Forelimb muscle (tissue), 1 donor: ENCODE measurements at regions not wholly inside any gene's neighbourhood (a gene's known extent, or its start where the extent isn't known, plus 50 kb on each side); places are given as distances from the start of the nearest gene placed in this dataset.

Source experiments
- DNase-seq: peaks from one replicate; pipeline ENCODE4 v3.0.0-alpha.2; 2013; ENCODE audit warnings: low read depth

DNA sequence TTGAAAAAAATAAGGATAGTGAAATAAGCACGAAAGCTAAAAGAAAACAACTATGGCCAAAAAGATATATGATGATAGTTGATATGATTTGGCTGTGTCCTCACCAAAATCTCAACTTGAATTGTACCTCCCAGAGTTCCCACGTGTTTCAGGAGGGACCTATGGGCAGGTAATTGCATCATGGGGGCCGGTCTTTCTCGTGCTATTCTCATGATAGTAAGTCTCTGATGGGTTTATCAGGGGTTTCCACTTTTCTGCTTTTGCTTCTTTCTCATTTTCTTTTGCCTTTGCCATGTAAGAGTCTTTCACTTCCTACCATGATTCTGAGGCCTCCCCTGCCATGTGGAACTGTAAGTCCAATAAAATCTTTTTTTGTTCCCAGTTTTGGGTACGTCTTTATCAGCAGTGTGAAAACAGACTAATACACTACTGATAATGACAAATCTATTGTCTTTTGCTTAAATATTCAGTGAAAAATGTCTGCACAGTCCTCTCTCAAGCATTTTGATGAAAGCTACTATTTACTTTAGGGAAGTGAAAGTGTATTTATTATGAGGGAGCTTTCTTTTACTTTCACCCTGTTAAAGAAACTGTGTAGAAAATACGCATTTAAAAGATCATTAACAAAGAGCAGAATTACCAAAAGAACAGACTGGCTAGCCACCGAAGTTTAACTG, 389.1 kb downstream of the HTR1B start:
- no peak for DNase-seq

- no peak for DNase-seq
These were observed 389.9 kb downstream of the HTR1B start for GRCh38 chr6:77073410-77073760.

DNA sequence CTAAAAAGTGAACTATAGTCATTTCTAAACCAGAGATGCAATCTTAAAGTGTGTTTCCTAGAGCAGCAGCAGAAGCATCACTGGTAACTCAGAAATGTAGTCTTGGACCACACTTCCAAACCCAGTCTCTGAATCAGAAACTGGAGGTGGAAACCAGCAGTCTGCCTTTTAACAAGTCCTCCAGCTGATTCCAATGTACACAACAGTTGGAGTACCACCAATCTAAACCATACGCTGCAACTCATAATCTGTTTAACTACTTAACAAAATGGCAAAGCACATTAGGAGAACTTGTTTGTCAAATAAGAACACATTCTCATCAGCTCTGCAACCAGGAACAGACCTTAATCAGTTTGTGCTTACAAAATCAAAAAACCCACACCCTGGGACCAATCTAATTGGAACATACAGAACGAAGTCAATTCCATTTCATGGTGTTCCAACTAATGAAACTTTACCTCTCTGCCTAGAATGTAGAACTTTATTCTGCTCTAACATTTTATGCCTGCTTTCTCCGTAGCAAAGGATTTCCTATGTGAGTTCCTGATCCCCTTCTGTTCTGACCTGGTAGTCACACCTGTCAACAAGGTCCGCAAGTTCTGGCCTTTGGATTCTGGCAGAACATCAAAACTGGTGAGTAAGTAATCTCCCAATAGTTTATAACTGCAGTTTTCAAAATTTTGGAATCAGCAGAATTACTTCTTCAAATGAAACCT, 390.4 kb downstream of the HTR1B start:
- no peak for DNase-seq

GRCh38 chr6:77063494-77063893, 399.8 kb downstream of the HTR1B start:
- no peak for DNase-seq

DNA sequence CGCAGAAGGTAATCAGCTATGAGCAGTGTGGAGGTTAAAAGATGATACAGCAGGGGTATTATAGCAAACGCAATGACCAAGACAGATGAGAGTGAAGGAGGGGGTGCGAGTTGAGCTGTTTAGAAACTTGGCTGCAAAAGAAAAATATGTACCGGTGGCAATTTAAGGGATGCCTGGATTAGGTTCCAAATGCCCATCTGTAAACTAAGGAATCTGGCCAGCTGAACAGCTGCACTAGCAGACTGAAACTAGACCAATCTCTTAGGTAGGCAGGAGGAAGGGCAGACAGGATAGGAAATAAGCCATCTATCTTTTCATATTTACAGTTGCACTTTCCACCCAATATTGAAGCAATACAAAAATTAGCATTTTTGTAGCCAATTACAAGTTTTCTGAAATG, 407.6 kb downstream of the HTR1B start:
- DNase-seq = no peak

DNA sequence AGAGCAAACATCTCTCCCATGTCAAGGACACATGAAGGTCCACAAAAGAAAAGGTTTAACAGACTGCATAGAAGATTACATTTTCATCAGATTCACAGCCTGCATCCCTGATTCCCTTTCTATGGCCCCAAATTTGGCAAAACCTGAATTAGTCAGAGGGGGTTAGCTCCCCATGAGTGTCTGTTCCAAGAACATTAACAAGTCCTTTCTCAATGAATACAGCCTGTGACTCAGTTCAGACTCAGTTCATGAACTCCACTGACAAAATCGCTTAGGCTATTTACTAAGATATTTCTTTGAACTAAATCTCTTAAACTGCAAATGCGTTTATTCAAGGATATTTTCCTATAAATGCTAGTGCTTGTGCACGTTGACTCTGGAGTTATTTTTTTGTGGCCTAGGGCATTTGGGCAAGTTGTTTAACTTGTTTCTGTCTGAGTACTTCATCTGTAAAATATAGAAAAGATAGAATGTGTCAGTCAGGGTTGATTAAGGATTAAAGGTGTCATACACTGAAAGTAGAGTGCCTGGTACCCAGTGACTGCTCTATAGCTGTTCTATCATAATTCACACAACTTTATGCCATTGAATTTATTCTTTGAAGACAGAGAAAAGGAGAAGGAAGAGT, 422.6 kb downstream of the HTR1B start:
- no peak for DNase-seq

DNA sequence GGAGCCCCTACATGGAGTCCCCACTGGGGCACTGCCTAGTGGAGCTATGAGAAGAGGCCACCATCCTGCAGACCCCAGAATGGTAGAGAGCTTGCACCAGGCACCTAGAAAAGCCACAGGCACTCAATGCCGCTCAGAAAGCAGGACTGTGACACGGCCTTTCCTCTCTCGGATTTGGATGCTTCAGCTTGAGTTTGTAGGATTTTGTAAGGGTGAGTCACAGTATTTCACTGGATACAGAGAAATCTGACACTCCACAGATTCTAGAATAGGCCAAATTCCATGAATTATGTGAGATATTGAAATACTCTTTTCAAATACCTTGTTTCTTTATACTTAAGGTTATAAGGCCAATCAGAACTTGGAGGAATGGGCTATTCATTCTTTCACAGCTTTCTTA, 424.5 kb downstream of the HTR1B start:
- DNase-seq = no peak

GRCh38 chr6:77037439-77037838, 425.9 kb downstream of the HTR1B start:
- DNase-seq = no peak

- no peak for DNase-seq
These were observed 426.9 kb downstream of the HTR1B start for GRCh38 chr6:77036400-77036799.

- no peak for DNase-seq
These were observed 429.1 kb downstream of the HTR1B start for GRCh38 chr6:77034161-77034560.

- DNase-seq = no peak
These were observed 432.2 kb downstream of the HTR1B start for GRCh38 chr6:77030929-77031674.

DNA sequence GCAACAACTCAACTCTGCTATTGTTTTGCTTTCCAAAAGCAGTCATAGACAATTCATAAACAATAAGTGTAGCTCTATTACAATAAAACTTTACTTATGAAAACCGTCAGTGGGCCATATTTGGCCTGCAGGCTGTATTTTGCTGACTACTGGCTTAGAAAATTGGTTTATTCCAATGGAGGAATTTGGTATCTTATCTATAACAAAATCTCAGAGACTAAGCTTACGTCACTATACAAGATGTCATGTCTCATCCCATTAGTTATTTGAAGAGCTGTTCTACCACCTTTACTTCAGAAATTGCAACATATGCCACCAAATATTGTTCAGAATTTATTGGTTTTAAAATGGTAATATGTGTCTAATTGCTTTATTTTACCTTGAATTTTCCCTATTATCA, 436.9 kb downstream of the HTR1B start:
- DNase-seq = no peak

DNA sequence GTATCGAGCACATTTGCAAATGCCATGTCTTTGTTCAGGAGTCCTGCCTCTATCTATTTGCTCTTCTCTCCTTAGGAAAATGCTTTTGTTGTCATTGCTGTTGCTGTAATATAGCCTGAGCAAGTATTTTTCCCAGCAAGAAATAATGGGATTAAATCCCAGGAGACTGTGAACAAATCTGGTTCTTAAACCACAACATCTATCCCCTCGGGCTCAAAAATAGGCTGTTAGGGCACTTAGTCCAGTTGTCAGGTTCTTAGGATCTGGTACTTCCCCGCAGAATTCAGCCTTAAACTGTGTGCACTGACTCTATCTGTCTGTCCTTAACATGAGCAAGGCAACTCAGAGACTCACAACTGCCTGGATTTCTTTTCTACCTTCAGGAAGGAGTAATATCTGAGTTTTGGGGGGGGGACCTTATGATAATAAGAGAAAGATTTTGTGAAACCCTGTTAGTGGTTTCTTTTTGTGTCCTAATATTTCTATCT, 437.5 kb downstream of the HTR1B start:
- DNase-seq = no peak

DNA sequence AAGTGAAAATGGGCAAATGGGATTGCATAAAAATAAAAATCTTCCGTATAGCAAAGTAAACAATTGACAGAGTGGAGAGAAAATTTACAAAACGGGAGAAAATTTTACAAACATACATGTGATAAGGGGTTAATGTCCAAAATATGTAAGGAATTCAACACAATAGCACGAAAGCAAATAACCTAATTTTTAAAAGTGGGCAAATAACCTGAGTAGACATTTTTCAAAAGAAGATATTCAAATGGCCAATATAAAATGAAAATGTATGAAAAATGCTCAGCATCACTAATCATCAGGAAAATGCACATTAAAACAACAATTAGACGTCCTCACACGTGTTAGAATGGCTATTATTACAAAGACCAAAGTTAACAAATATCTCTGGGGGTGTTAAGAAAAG, 441.5 kb downstream of the HTR1B start:
- no peak for DNase-seq

DNA sequence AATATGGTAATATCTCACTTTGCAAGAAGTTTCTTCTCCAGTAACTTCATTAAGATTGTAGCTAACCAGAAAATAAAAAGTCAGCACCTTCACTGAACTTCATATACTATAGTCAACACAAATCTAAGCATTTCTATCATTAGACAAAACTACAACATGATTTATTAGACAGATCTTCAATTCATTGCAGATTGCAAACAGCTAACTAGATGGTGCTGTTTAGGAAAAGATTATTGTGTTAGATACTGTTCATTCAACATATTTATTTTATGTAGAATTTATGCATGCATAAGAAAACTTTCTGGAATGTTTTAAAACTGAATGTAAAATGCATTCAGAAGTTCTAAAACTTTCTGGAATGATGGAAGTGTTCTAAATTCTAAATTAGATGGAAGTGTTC, 442.1 kb downstream of the HTR1B start:
- no peak for DNase-seq

- DNase-seq = no peak
These were observed 444.2 kb downstream of the HTR1B start for GRCh38 chr6:77019081-77019480.

DNA sequence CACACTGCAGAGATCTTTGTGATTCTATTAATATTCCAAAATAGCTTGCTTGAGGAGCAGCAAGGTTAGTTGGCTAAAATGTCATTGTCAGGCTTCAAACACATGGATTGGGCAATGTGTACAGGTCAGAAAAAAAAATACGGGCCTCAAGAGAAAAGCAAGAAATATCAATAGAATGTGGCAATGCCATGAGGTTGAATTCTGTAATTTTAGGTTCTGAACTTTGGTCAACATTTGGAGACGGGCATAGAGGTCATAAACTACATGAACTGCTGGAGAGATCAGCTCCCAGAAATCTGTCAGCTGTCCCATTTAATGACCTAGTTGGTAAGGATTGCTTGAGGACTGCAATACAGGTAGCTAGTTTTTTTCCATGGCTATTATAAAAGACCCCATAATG, 445.8 kb downstream of the HTR1B start:
- no peak for DNase-seq

GRCh38 chr6:77015350-77015749, 447.9 kb downstream of the HTR1B start:
- no peak for DNase-seq

GRCh38 chr6:77011929-77012545, 451.3 kb downstream of the HTR1B start:
- DNase-seq = no peak

DNA sequence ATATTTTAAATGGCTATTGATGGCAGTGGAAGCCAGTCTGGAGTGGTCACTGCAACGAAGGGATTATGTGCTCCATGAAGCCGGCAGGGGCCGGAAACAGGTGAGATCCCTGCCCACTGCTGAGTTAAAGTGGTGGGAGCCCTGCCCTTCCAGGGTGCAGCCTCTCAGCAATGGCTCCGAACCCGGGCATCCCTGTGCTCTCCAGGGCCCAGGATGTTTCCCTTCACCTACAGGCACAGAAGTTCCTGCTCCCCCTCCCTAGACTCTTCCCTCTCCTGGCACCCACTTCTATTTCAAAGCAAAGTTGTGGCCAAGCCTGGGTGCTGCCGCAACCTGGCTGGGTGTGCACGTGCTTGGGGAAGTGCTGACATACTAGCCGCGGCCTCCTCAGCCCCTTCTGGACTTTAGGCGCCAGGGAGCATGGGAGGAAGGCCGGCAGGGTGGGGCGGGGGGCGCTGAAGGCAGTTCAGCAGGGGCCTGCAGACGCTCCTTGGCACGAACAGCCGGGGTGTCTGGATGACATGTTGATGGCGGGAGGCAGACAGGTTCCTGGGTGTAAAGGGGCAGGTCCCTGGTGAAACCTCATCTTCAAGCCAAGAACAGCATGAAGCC, 452.3 kb downstream of the HTR1B start:
- DNase-seq = no peak

DNA sequence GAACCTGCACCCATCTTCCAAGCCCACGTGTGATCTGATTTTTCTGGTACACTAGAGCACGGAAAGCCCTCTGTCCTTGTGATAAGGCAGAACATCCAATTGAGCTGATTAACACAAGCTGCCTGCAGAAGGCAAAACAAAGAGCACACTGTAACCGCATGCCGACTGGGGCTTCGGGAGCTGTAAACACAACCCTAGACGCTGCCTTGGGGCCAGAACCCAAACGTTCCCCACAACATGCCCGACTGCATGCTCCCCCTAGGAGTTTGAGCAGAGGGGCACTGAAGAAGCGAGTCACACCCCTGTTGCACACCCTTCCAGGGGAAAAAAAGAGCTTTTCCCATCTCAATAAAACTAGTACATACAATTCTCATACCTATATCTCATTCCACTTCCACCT, 470.7 kb downstream of the HTR1B start:
- DNase-seq = no peak

GRCh38 chr6:76984572-76984971, 478.7 kb downstream of the HTR1B start:
- no peak for DNase-seq
